ENCODE measurements at regions not wholly inside any gene's neighbourhood (a gene's known extent, or its start where the extent isn't known, plus 50 kb on each side); places are given as distances from the start of the nearest gene placed in this dataset.

GRCh38 chr14:26163761-26164160 lies 434.1 kb downstream of the NOVA1 start:
- Histone ChIP-seq H3K79me1 (ENCODE audit: low read length) (no peaks in the 10 kb centered on the region), H3K14ac (ENCODE audit: low read length) (no peak overlapping the region), H3K9me3 (ENCODE audit: insufficient read depth, low read depth, low read length) (no peaks in the 10 kb centered on the region), H4K8ac (ENCODE audit: low read depth, low read length) (no peak overlapping the region), H2BK120ac (ENCODE audit: insufficient read depth, low read length, poor library complexity) (no peak overlapping the region), H2AFZ (ENCODE audit: insufficient read depth, low read length, poor library complexity) (no peak overlapping the region), H2AK5ac (ENCODE audit: low read length) (no peak overlapping the region), H2BK12ac (ENCODE audit: low read length) (no peak overlapping the region), H3K27me3 (ENCODE audit: insufficient read depth, low read length) (no peaks in the 10 kb centered on the region), H3K79me2 (ENCODE audit: control insufficient read depth, insufficient read depth, low read length, poor library complexity) (no peaks in the 10 kb centered on the region), H3K4me2 (ENCODE audit: low read length) (no peak overlapping the region), H3K4ac (ENCODE audit: low read depth, low read length) (no peak overlapping the region), H3K23ac (ENCODE audit: low read length) (no peak overlapping the region), H3K18ac (ENCODE audit: low read length) (no peak overlapping the region), H2BK5ac (ENCODE audit: low read depth, low read length, poor library complexity) (no peak overlapping the region), H3K9ac (ENCODE audit: low read length) (no peak overlapping the region), H4K91ac (ENCODE audit: low read depth, low read length) (no peak overlapping the region), H4K12ac (ENCODE audit: low read depth, low read length) (no peak overlapping the region), H3K4me3 (ENCODE audit: low read depth, low read length) (no peak overlapping the region), H3K27ac (ENCODE audit: low read depth, low read length) (no peak overlapping the region), H3K4me1 (ENCODE audit: control insufficient read depth in 1 of 2, insufficient read depth in 2 of 2, low read length in 2 of 2) (no peaks in the 10 kb centered on the region), H3K36me3 (ENCODE audit: control insufficient read depth in 1 of 2, insufficient read depth in 2 of 2, low read length in 2 of 2) (no peaks in the 10 kb centered on the region)
- no CpG with 5 or more reads among the region's 1 CpG for WGBS (ENCODE audit: extremely low coverage, insufficient coverage, insufficient read length)
- DNase-seq: peak in 1 of 2 donors; percentile 8

DNA sequence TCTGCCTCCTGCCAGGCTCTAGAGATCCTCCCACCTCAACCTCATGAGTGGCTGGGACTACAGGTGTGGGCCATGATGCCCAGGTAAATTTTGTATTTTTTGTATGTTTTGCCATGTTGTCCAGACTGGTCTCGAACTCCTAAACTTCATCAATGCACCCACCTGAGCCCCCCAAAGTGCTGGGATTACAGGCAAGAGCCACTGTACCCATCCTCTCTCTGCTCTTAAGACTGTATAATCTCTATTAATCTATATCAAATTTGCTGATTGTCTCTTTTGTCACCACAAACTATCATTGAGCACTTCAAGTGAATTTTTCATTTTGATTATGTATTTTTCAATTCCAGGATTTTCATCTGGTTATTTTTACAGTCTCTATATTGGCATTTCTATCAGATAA lies 440.3 kb downstream of the NOVA1 start:
- no peak for DNase-seq
- Histone ChIP-seq H3K4me1 (ENCODE audit: control insufficient read depth in 1 of 2, insufficient read depth in 2 of 2, low read length in 2 of 2) (no peaks in the 10 kb centered on the region), H2AK5ac (ENCODE audit: low read length) (no peak overlapping the region), H3K27ac (ENCODE audit: low read depth, low read length) (no peak overlapping the region), H3K27me3 (ENCODE audit: insufficient read depth, low read length) (no peaks in the 10 kb centered on the region), H3K4me3 (ENCODE audit: low read depth, low read length) (no peak overlapping the region), H3K9me3 (ENCODE audit: insufficient read depth, low read depth, low read length) (no peaks in the 10 kb centered on the region), H3K36me3 (ENCODE audit: control insufficient read depth in 1 of 2, insufficient read depth in 2 of 2, low read length in 2 of 2) (no peaks in the 10 kb centered on the region), H2BK12ac (ENCODE audit: low read length) (no peak overlapping the region), H3K9ac (ENCODE audit: low read length) (no peak overlapping the region), H2BK120ac (ENCODE audit: insufficient read depth, low read length, poor library complexity) (no peak overlapping the region), H3K14ac (ENCODE audit: low read length) (no peak overlapping the region), H4K8ac (ENCODE audit: low read depth, low read length) (no peak overlapping the region), H2AFZ (ENCODE audit: insufficient read depth, low read length, poor library complexity) (no peak overlapping the region), H2BK5ac (ENCODE audit: low read depth, low read length, poor library complexity) (no peak overlapping the region), H3K4ac (ENCODE audit: low read depth, low read length) (no peak overlapping the region), H4K91ac (ENCODE audit: low read depth, low read length) (no peak overlapping the region), H3K79me1 (ENCODE audit: low read length) (no peaks in the 10 kb centered on the region), H3K18ac (ENCODE audit: low read length) (no peak overlapping the region), H3K23ac (ENCODE audit: low read length) (no peak overlapping the region), H3K79me2 (ENCODE audit: control insufficient read depth, insufficient read depth, low read length, poor library complexity) (no peaks in the 10 kb centered on the region), H4K12ac (ENCODE audit: low read depth, low read length) (no peak overlapping the region), H3K4me2 (ENCODE audit: low read length) (no peak overlapping the region)
- no CpG with 5 or more reads among the region's 1 CpG for WGBS (ENCODE audit: extremely low coverage, insufficient coverage, insufficient read length)

DNA sequence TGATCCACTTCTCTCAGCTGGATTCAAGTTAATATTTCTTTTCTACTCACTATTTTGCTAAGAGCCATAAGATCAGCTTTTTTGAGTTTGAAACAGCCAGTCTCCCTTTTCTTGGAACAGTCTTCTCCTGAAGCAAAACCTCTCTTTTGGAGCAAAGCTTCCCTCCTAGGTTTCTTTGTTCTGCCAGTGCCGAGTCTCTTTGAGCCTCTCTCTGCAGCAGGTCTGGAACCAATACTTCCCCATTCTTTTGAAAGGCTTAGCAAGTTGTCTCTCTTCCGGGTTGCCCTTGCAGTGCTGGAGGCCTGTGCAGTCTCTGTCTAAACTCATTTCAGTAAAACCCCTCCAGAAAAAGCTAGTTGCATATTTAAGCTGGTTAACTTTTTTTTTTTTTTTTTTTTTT lies 454.8 kb downstream of the NOVA1 start:
- no CpG with 5 or more reads among the region's 2 CpGs for WGBS (ENCODE audit: extremely low coverage, insufficient coverage, insufficient read length)
- H2BK12ac ChIP-seq (ENCODE audit: low read length): no peak overlapping the region

GRCh38 chr14:26138764-26139445 lies 458.9 kb downstream of the NOVA1 start:
- no peaks in the 10 kb centered on the region for H3K79me2 ChIP-seq (ENCODE audit: control insufficient read depth, insufficient read depth, low read length, poor library complexity)
- H3K9ac ChIP-seq (ENCODE audit: low read length): no peak overlapping the region
- no peaks in the 10 kb centered on the region for H3K27me3 ChIP-seq (ENCODE audit: insufficient read depth, low read length)

More for the DNA sequence above, 454.8 kb downstream of the NOVA1 start:
- DNase-seq: no peak
- Histone ChIP-seq H3K23ac (ENCODE audit: low read length) (no peak overlapping the region), H2BK5ac (ENCODE audit: low read depth, low read length, poor library complexity) (no peak overlapping the region), H4K91ac (ENCODE audit: low read depth, low read length) (no peak overlapping the region), H3K4ac (ENCODE audit: low read depth, low read length) (no peak overlapping the region), H3K9me3 (ENCODE audit: insufficient read depth, low read depth, low read length) (no peaks in the 10 kb centered on the region), H3K27me3 (ENCODE audit: insufficient read depth, low read length) (no peaks in the 10 kb centered on the region), H3K79me2 (ENCODE audit: control insufficient read depth, insufficient read depth, low read length, poor library complexity) (no peaks in the 10 kb centered on the region), H2AK5ac (ENCODE audit: low read length) (no peak overlapping the region), H2AFZ (ENCODE audit: insufficient read depth, low read length, poor library complexity) (no peak overlapping the region), H4K12ac (ENCODE audit: low read depth, low read length) (no peak overlapping the region), H3K4me3 (ENCODE audit: low read depth, low read length) (no peak overlapping the region), H3K36me3 (ENCODE audit: control insufficient read depth in 1 of 2, insufficient read depth in 2 of 2, low read length in 2 of 2) (no peaks in the 10 kb centered on the region), H3K27ac (ENCODE audit: low read depth, low read length) (no peak overlapping the region), H3K9ac (ENCODE audit: low read length) (no peak overlapping the region), H3K4me2 (ENCODE audit: low read length) (no peak overlapping the region), H4K8ac (ENCODE audit: low read depth, low read length) (no peak overlapping the region), H3K18ac (ENCODE audit: low read length) (no peak overlapping the region), H2BK120ac (ENCODE audit: insufficient read depth, low read length, poor library complexity) (no peak overlapping the region), H3K14ac (ENCODE audit: low read length) (no peak overlapping the region), H3K79me1 (ENCODE audit: low read length) (no peaks in the 10 kb centered on the region), H3K4me1 (ENCODE audit: control insufficient read depth in 1 of 2, insufficient read depth in 2 of 2, low read length in 2 of 2) (no peaks in the 10 kb centered on the region)

More at GRCh38 chr14:26138764-26139445, 458.9 kb downstream of the NOVA1 start:
- Histone ChIP-seq H3K4ac (ENCODE audit: low read depth, low read length) (no peak overlapping the region), H4K12ac (ENCODE audit: low read depth, low read length) (no peak overlapping the region), H3K9me3 (ENCODE audit: insufficient read depth, low read depth, low read length) (no peaks in the 10 kb centered on the region), H3K14ac (ENCODE audit: low read length) (no peak overlapping the region), H3K27ac (ENCODE audit: low read depth, low read length) (no peak overlapping the region), H2AFZ (ENCODE audit: insufficient read depth, low read length, poor library complexity) (no peak overlapping the region), H3K18ac (ENCODE audit: low read length) (no peak overlapping the region), H2BK5ac (ENCODE audit: low read depth, low read length, poor library complexity) (no peak overlapping the region), H3K4me2 (ENCODE audit: low read length) (no peak overlapping the region), H2BK120ac (ENCODE audit: insufficient read depth, low read length, poor library complexity) (no peak overlapping the region), H3K4me1 (ENCODE audit: control insufficient read depth in 1 of 2, insufficient read depth in 2 of 2, low read length in 2 of 2) (no peaks in the 10 kb centered on the region), H3K79me1 (ENCODE audit: low read length) (no peaks in the 10 kb centered on the region), H3K36me3 (ENCODE audit: control insufficient read depth in 1 of 2, insufficient read depth in 2 of 2, low read length in 2 of 2) (no peaks in the 10 kb centered on the region), H4K8ac (ENCODE audit: low read depth, low read length) (no peak overlapping the region), H3K4me3 (ENCODE audit: low read depth, low read length) (no peak overlapping the region), H3K23ac (ENCODE audit: low read length) (no peak overlapping the region), H2AK5ac (ENCODE audit: low read length) (no peak overlapping the region), H2BK12ac (ENCODE audit: low read length) (no peak overlapping the region), H4K91ac (ENCODE audit: low read depth, low read length) (no peak overlapping the region)
- DNase-seq: peak in 1 of 2 donors; percentile 0
- no CpG with 5 or more reads among the region's 2 CpGs for WGBS (ENCODE audit: extremely low coverage, insufficient coverage, insufficient read length)
